IMR-90 (cell line): ENCODE measurements at regions not wholly inside any gene's neighbourhood (a gene's known extent, or its start where the extent isn't known, plus 50 kb on each side); places are given as distances from the start of the nearest gene placed in this dataset.

Source experiments
- ATAC-seq: fragments of 200-7000 bp; cut with Tn5 transposase; 2 replicates; pipeline ENCODE4 v1.9.1; 2020; ENCODE audit warnings: low read depth, mild to moderate bottlenecking, moderate library complexity
- BruUV-seq: library from RNA; stranded (reverse); fragments of 400-500 nt; replicated peaks from 2 replicates; lab custom pipeline; 2021; lab: Mats Ljungman, UMichigan
- CTCF ChIA-PET: fragments of 300-600 bp; formaldehyde crosslinking; extraction: SDS; loops from one replicate; lab custom pipeline; 2021; ENCODE audit warnings: antibody characterized with exemption; lab: Yijun Ruan, JAX
- POLR2A ChIA-PET: fragments of 300-600 bp; sonication (Branson Sonifier 250); formaldehyde crosslinking; loops from one replicate; lab custom pipeline; 2022; ENCODE audit warnings: antibody characterized with exemption; ENCODE audit not compliant: unreplicated experiment; lab: Charles Lee
- DNase-seq: peaks from one replicate; pipeline ENCODE4 v3.0.0; 2013
- H2AFZ ChIP-seq: replicated peaks from 2 replicates; pipeline ENCODE3; 2013; ENCODE audit warnings: low read length, mild to moderate bottlenecking; ENCODE audit not compliant: poor library complexity
- H2AK5ac ChIP-seq: 2 replicates; pipeline ENCODE4 v1.6.1; 2013; ENCODE audit warnings: low read depth, low read length, inconsistent platforms
- H2AK9ac ChIP-seq: replicated peaks from 2 replicates; pipeline ENCODE3; 2013; ENCODE audit warnings: mild to moderate bottlenecking, low read depth, low read length, moderate library complexity; ENCODE audit not compliant: poor library complexity
- H2BK120ac ChIP-seq: 2 replicates; pipeline ENCODE4 v1.6.1; 2013; ENCODE audit warnings: low read depth, low read length, inconsistent platforms
- H2BK15ac ChIP-seq: 3 replicates; pipeline ENCODE4 v1.6.1; 2013; ENCODE audit warnings: low read depth, low read length, inconsistent platforms
- H2BK20ac ChIP-seq: 2 replicates; pipeline ENCODE4 v1.6.1; 2013; ENCODE audit warnings: low read depth, mild to moderate bottlenecking, inconsistent platforms, low read length, moderate library complexity
- H2BK5ac ChIP-seq: 2 replicates; pipeline ENCODE4 v1.6.1; 2013; ENCODE audit warnings: mild to moderate bottlenecking, low read depth, low read length, inconsistent platforms; ENCODE audit not compliant: poor library complexity, severe bottlenecking
- H3K14ac ChIP-seq: replicated peaks from 2 replicates; pipeline ENCODE4 v1.6.1; 2013; ENCODE audit warnings: low read depth, low read length, inconsistent platforms
- H3K18ac ChIP-seq: 2 replicates; pipeline ENCODE4 v1.6.1; 2013; ENCODE audit warnings: low read depth, low read length, control low read depth
- H3K23ac ChIP-seq: 2 replicates; pipeline ENCODE4 v1.6.1; 2013; ENCODE audit warnings: low read depth, low read length, inconsistent platforms
- H3K27ac ChIP-seq: 2 replicates; pipeline ENCODE4 v1.5.1; 2013; ENCODE audit warnings: mild to moderate bottlenecking, control low read depth, low read length; ENCODE audit not compliant: insufficient read depth
- H3K27me3 ChIP-seq: 2 replicates; pipeline ENCODE4 v1.6.1; 2013; ENCODE audit warnings: low read length; ENCODE audit not compliant: control insufficient read depth, insufficient read depth
- H3K36me3 ChIP-seq: 2 replicates; pipeline ENCODE4 v1.6.1; 2013; ENCODE audit warnings: low read length, mixed read lengths; ENCODE audit not compliant: control insufficient read depth, insufficient read depth
- H3K4ac ChIP-seq: 2 replicates; pipeline ENCODE4 v1.6.1; 2013; ENCODE audit warnings: low read depth, low read length, inconsistent platforms
- H3K4me1 ChIP-seq: 2 replicates; pipeline ENCODE4 v1.6.1; 2013; ENCODE audit warnings: low read length, mixed read lengths; ENCODE audit not compliant: control insufficient read depth, insufficient read depth
- H3K4me2 ChIP-seq: 2 replicates; pipeline ENCODE4 v1.6.1; 2013; ENCODE audit warnings: low read depth, mild to moderate bottlenecking, control low read depth, low read length, moderate library complexity
- H3K4me3 ChIP-seq: 2 replicates; pipeline ENCODE4 v1.5.1; 2013; ENCODE audit warnings: low read depth, mild to moderate bottlenecking, control low read depth, low read length, moderate library complexity; ENCODE audit not compliant: insufficient read depth
- H3K56ac ChIP-seq: 2 replicates; pipeline ENCODE4 v1.6.1; 2013; ENCODE audit warnings: low read length, inconsistent platforms; ENCODE audit not compliant: insufficient read depth; ENCODE audit errors: extremely low read depth
- H3K79me1 ChIP-seq, 2 experiments: 2 replicates each; pipeline ENCODE4 v1.6.1; 2013; ENCODE audit warnings: low read length in 2 of 2, inconsistent platforms in 1 of 2, low read depth in 1 of 2
- H3K9ac ChIP-seq: 2 replicates; pipeline ENCODE4 v1.6.1; 2013; ENCODE audit warnings: low read depth, low read length, control low read depth
- H3K9me1 ChIP-seq: 2 replicates; pipeline ENCODE4 v1.6.1; 2013; ENCODE audit warnings: low read length, inconsistent platforms; ENCODE audit not compliant: insufficient read depth
- H3K9me3 ChIP-seq: 2 replicates; pipeline ENCODE4 v1.6.1; 2013; ENCODE audit warnings: low read length; ENCODE audit not compliant: control insufficient read depth, insufficient read depth
- H4K20me1 ChIP-seq: 2 replicates; pipeline ENCODE4 v1.6.1; 2013; ENCODE audit warnings: low read length, inconsistent platforms; ENCODE audit not compliant: insufficient read depth
- H4K5ac ChIP-seq: 2 replicates; pipeline ENCODE4 v1.6.1; 2013; ENCODE audit warnings: mild to moderate bottlenecking, low read depth, low read length, control low read depth
- H4K8ac ChIP-seq, 2 experiments: 2 replicates each; pipeline ENCODE4 v1.6.1; 2013; ENCODE audit warnings: low read depth in 2 of 2, low read length in 2 of 2, control low read depth in 1 of 2, inconsistent platforms in 1 of 2
- H4K91ac ChIP-seq: 2 replicates; pipeline ENCODE4 v1.6.1; 2013; ENCODE audit warnings: low read depth, low read length, inconsistent platforms; ENCODE audit not compliant: insufficient read depth
- FOS ChIP-seq: fragments of 150-350 bp; IDR thresholded peaks from 2 replicates; pipeline ENCODE4 v1.6.1; 2016; ENCODE audit warnings: low read depth, low read length
- MAFK ChIP-seq: IDR thresholded peaks from 2 replicates; pipeline ENCODE4 v1.6.1; 2012; ENCODE audit warnings: low read depth, low read length, improper control_type of control experiment
- POLR2A ChIP-seq: IDR thresholded peaks from 2 replicates; pipeline ENCODE4 v1.6.1; 2012; ENCODE audit warnings: mild to moderate bottlenecking, low read depth, low read length
- WGBS, 2 experiments: methylation state at CpG; one replicate each; pipeline versions ENCODE4 v1.1.5 to v1.1.7; 2013; ENCODE audit warnings: missing lambda C conversion rate in 2 of 2; ENCODE audit not compliant: insufficient read length in 1 of 2; ENCODE audit errors: extremely low coverage in 2 of 2; 5-methylcytosine and 5-hydroxymethylcytosine counted together
- dilution Hi-C: fragments of 300-500 bp; cut with HindIII; formaldehyde crosslinking; loops from one replicate; pipeline ENCODE4 v1.14.3; 2018; ENCODE audit warnings: low sequenced_read_pairs; ENCODE audit not compliant: unreplicated experiment
- in situ Hi-C: fragments of 300-500 bp; cut with MboI; formaldehyde crosslinking; loops from 3 replicates; pipeline ENCODE4 v1.14.3; 2019; ENCODE audit warnings: low sequenced_read_pairs, inconsistent platforms, mixed read lengths
- intact Hi-C: fragments of 100-400 bp; cut with micrococcal nuclease; formaldehyde crosslinking; loops from 2 replicates; pipeline ENCODE4 v1.10.0; 2022

DNA sequence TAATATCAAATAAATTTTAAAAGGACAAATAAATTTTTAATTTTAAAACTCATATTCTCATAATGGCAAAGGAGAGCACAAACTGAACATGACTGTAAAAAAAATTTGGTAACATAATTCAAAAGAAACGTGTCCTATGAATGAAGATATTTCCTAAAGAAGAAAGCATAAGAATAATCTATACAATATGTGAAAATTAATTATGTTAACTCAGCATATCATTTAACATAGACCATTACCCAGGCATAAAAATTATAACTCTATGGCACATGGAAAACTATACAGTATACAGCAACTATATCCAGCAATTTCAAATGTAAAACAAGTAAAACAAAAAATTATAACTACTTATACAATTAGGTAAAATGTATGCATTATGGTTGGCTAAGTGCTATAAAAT, 288.1 kb downstream of the SUCLG1 start:
- Histone ChIP-seq H3K56ac (no peak overlapping the region), H3K27me3 (no peaks in the 10 kb centered on the region), H3K9ac (no peak overlapping the region), H3K36me3 (no peaks in the 10 kb centered on the region), H2AK9ac (no peak overlapping the region), H3K14ac (no peak overlapping the region), H4K8ac (no peak overlapping the region), H3K4me1 (no peaks in the 10 kb centered on the region), H3K4ac (no peak overlapping the region), H2AK5ac (no peak overlapping the region), H2BK5ac (no peak overlapping the region), H3K9me3 (no peaks in the 10 kb centered on the region), H3K79me1 (no peaks in the 10 kb centered on the region), H3K4me3 (no peak overlapping the region), H2BK20ac (no peak overlapping the region), H4K20me1 (no peaks in the 10 kb centered on the region), H3K27ac (no peak overlapping the region), H2BK120ac (no peak overlapping the region), H4K5ac (no peak overlapping the region), H3K23ac (no peak overlapping the region), H3K4me2 (no peak overlapping the region), H4K91ac (no peak overlapping the region), H2AFZ (no peak overlapping the region), H2BK15ac (no peak overlapping the region), H3K18ac (no peak overlapping the region), H3K9me1 (no peaks in the 10 kb centered on the region)
- no TSS peak for BruUV-seq
- DNase-seq (no peak), ATAC-seq (no peak)
- in situ Hi-C loops, result no loop called here
- dilution Hi-C loops, result no loop called here
- ChIA-PET CTCF (no interaction called here), POLR2A (no interaction called here)
- WGBS, 2 experiments, result no CpG with 5 or more reads among the region's 1 CpG
- intact Hi-C loops, result no loop called here
- no peak for TF ChIP-seq POLR2A
- no peak for TF ChIP-seq FOS
- TF ChIP-seq MAFK, result 0 out of 2 replicates have a peak, but pooled peaks have one; percentile 23
